Ovary (tissue), 3 donors: ENCODE measurements at regions not wholly inside any gene's neighbourhood (a gene's known extent, or its start where the extent isn't known, plus 50 kb on each side); places are given as distances from the start of the nearest gene placed in this dataset.

ENCODE experiments used
- CTCF ChIP-seq, 3 donors: fragments of 450-650 bp in 2 of 3; fragments of 200-600 bp in 1 of 3; IDR thresholded peaks; one replicate each; pipeline versions ENCODE4 v1.5.1 to v1.8.0; 2016 to 2022; ENCODE audit warnings: antibody characterized with exemption in 3 of 3, mild to moderate bottlenecking in 1 of 3
- POLR2A ChIP-seq: fragments of 450-650 bp; IDR thresholded peaks from one replicate; pipeline ENCODE4 v1.6.1; 2017; ENCODE audit warnings: antibody characterized with exemption, mild to moderate bottlenecking, moderate library complexity
- donor health status: DM: no; HTN: no; CAD: no.

GRCh38 chr12:94832780-94833681, 170.5 kb downstream of the NDUFA12 start:
- TF ChIP-seq POLR2A, result no peak
- TF ChIP-seq CTCF (IDR thresholded peaks at IDR 0.05), result no peak
